A549 (cell line): ENCODE measurements at regions not wholly inside any gene's neighbourhood (a gene's known extent, or its start where the extent isn't known, plus 50 kb on each side); places are given as distances from the start of the nearest gene placed in this dataset.

Experiments used
- ATAC-seq, 2 experiments: fragments of 200-7000 bp in 1 of 2; fragments of >200 bp in 1 of 2; cut with Nextera tagmentation in 1 of 2; cut with Tn5 transposase in 1 of 2; 3 replicates each; pipeline versions ENCODE4 v1.8.0 to v1.9.1; 2018 to 2020; ENCODE audit warnings: mild to moderate bottlenecking in 1 of 2, moderate library complexity in 1 of 2
- CTCF ChIA-PET: fragments of 300-600 bp; sonication (Branson Sonifier 250); formaldehyde crosslinking; extraction: SDS; loops from one replicate; lab custom pipeline; 2021; ENCODE audit warnings: antibody characterized with exemption, inconsistent platforms; lab: Yijun Ruan, JAX
- POLR2A ChIA-PET: fragments of 350-600 bp; formaldehyde crosslinking; extraction: SDS; loops from one replicate; lab custom pipeline; 2021; ENCODE audit warnings: antibody characterized with exemption, inconsistent platforms; lab: Yijun Ruan, JAX
- DNase-seq, 2 experiments: peaks; one replicate each; pipeline versions ENCODE4 v3.0.0 to v3.0.0-alpha.2; 2011 to 2016; ENCODE audit warnings: low read depth in 1 of 2, low spot score in 1 of 2
- FAIRE-seq: peaks from 2 replicates; lab custom pipeline; 2011; peaks lifted over from hg19 to GRCh38; lab: Jason Lieb, UNC
- H3K27ac ChIP-seq, 2 experiments: fragments of >200 bp; sonication (Bioruptor Twin); formaldehyde crosslinking; 3 replicates each; pipeline ENCODE4 v1.5.1; 2016 to 2017
- H3K4me1 ChIP-seq: fragments of >200 bp; sonication (Bioruptor Twin); formaldehyde crosslinking; 3 replicates; pipeline ENCODE4 v1.6.1; 2016
- H3K4me2 ChIP-seq: fragments of >200 bp; sonication (Bioruptor Twin); formaldehyde crosslinking; 3 replicates; pipeline ENCODE4 v1.6.1; 2016
- H3K4me3 ChIP-seq: fragments of >200 bp; sonication (Bioruptor Twin); formaldehyde crosslinking; 3 replicates; pipeline ENCODE4 v1.5.1; 2016
- H3K9me3 ChIP-seq: fragments of >200 bp; sonication (Bioruptor Twin); formaldehyde crosslinking; 3 replicates; pipeline ENCODE4 v1.6.1; 2016
- CEBPB ChIP-seq, 2 experiments: fragments of >200 bp in 1 of 2; sonication (Bioruptor Twin) in 1 of 2; formaldehyde crosslinking in 1 of 2; IDR thresholded peaks; 2 replicates each; pipeline ENCODE4 v1.6.1; 2012 to 2016
- CTCF ChIP-seq: fragments of >200 bp; sonication (Bioruptor Twin); formaldehyde crosslinking; IDR thresholded peaks from 3 replicates; pipeline ENCODE4 v1.5.1; 2016
- E2F6 ChIP-seq: IDR thresholded peaks from 2 replicates; pipeline ENCODE4 v1.6.1; 2012; ENCODE audit warnings: low read depth, borderline replicate concordance
- HEYL ChIP-seq: fragments of 250-450 bp; sonication (Bioruptor Pico); IDR thresholded peaks from 2 replicates; pipeline ENCODE4 v1.8.0; 2021; ENCODE audit warnings: mild to moderate bottlenecking, moderate library complexity
- HMGXB4 ChIP-seq: fragments of 250-450 bp; sonication (Bioruptor Pico); IDR thresholded peaks from 2 replicates; pipeline ENCODE4 v1.5.0; 2021; ENCODE audit warnings: mild to moderate bottlenecking, moderate library complexity, borderline replicate concordance
- JUNB ChIP-seq: fragments of >200 bp; sonication (Bioruptor Twin); formaldehyde crosslinking; IDR thresholded peaks from 2 replicates; pipeline ENCODE4 v1.6.1; 2016
- NR3C1 ChIP-seq: fragments of >200 bp; sonication (Bioruptor Twin); formaldehyde crosslinking; IDR thresholded peaks from 3 replicates; pipeline ENCODE4 v1.6.1; 2017
- PHF8 ChIP-seq: fragments of 200-600 bp; sonication (generic); IDR thresholded peaks from 2 replicates; pipeline ENCODE4 v1.6.1; 2016; ENCODE audit warnings: low read depth, mild to moderate bottlenecking, antibody characterized with exemption, moderate library complexity, borderline replicate concordance
- POLR2A ChIP-seq: IDR thresholded peaks from 2 replicates; pipeline ENCODE4 v1.6.1; 2012; ENCODE audit warnings: mild to moderate bottlenecking, low read length
- RAD21 ChIP-seq, 2 experiments: fragments of >200 bp in 1 of 2; sonication (Bioruptor Twin) in 1 of 2; formaldehyde crosslinking in 1 of 2; IDR thresholded peaks in 1 of 2; conservative IDR thresholded peaks in 1 of 2; 2 replicates in 1 of 2; 3 replicates in 1 of 2; pipeline ENCODE4 v1.6.1; 2012 to 2018; ENCODE audit warnings: inconsistent platforms in 1 of 2
- REST ChIP-seq: fragments of 200-600 bp; sonication (generic); IDR thresholded peaks from 2 replicates; pipeline ENCODE4 v1.6.1; 2016; ENCODE audit warnings: antibody characterized with exemption, mild to moderate bottlenecking, moderate library complexity
- SREBF2 ChIP-seq: fragments of 450-650 bp; IDR thresholded peaks from 2 replicates; pipeline ENCODE4 v1.6.1; 2014; ENCODE audit warnings: mild to moderate bottlenecking, moderate library complexity
- TFCP2L1 ChIP-seq: fragments of 250-450 bp; sonication (Bioruptor Pico); IDR thresholded peaks from 2 replicates; pipeline ENCODE4 v1.5.0; 2021; ENCODE audit warnings: mild to moderate bottlenecking
- ZC3H11A ChIP-seq: fragments of 450-650 bp; IDR thresholded peaks from 2 replicates; pipeline ENCODE4 v1.6.1; 2014; ENCODE audit warnings: antibody characterized with exemption, mild to moderate bottlenecking
- ZNF302 ChIP-seq: fragments of 250-450 bp; sonication (Bioruptor Pico); IDR thresholded peaks from 2 replicates; pipeline ENCODE4 v1.9.0; 2021; ENCODE audit warnings: inconsistent platforms, mild to moderate bottlenecking, moderate library complexity
- WGBS: methylation state at CpG from one replicate; pipeline ENCODE4 v1.1.6; 2017; ENCODE audit errors: missing lambda C conversion rate; 5-methylcytosine and 5-hydroxymethylcytosine counted together
- TF ChIP-seq, protein P1 (sequence below): fragments of 250-450 bp; sonication (Bioruptor Pico); IDR thresholded peaks from 2 replicates; pipeline ENCODE4 v1.5.0; 2020; ENCODE audit warnings: low read depth, mild to moderate bottlenecking, moderate library complexity
- TF ChIP-seq, protein P2 (sequence below): IDR thresholded peaks from 2 replicates; pipeline ENCODE4 v1.6.1; 2012

- Histone ChIP-seq H3K4me1 (no peaks in the 10 kb centered on the region), H3K4me2 (no peak overlapping the region), H3K4me3 (no peak overlapping the region), H3K27ac (no peak overlapping the region), H3K9me3 (0 out of 3 replicates have a peak, but pooled peaks cover 3% of the 10 kb centered on the region)
- FAIRE-seq (no peak), DNase-seq (no peak), ATAC-seq (no peak)
- ChIA-PET POLR2A (no interaction called here), CTCF (no interaction called here)
- WGBS: 81% methylated on average over 13 of the region's 13 CpGs
- TF ChIP-seq CEBPB (IDR thresholded peaks at IDR 0.05): no peak
- TF ChIP-seq REST: no peak
- no peak for TF ChIP-seq TFCP2L1 (CRISPR knock-in tag)
- TF ChIP-seq, protein P1, sequence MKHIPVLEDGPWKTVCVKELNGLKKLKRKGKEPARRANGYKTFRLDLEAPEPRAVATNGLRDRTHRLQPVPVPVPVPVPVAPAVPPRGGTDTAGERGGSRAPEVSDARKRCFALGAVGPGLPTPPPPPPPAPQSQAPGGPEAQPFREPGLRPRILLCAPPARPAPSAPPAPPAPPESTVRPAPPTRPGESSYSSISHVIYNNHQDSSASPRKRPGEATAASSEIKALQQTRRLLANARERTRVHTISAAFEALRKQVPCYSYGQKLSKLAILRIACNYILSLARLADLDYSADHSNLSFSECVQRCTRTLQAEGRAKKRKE (CRISPR knock-in tag): no peak
- TF ChIP-seq, protein P2, sequence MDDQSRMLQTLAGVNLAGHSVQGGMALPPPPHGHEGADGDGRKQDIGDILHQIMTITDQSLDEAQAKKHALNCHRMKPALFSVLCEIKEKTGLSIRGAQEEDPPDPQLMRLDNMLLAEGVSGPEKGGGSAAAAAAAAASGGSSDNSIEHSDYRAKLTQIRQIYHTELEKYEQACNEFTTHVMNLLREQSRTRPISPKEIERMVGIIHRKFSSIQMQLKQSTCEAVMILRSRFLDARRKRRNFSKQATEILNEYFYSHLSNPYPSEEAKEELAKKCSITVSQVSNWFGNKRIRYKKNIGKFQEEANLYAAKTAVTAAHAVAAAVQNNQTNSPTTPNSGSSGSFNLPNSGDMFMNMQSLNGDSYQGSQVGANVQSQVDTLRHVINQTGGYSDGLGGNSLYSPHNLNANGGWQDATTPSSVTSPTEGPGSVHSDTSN: no peak
- TF ChIP-seq NR3C1: no peak
- no peak for TF ChIP-seq ZNF302 (CRISPR knock-in tag)
- TF ChIP-seq RAD21 (conservative IDR thresholded peaks at IDR 0.05 in 1 of 2, IDR thresholded peaks at IDR 0.05 in 1 of 2): no peak
- TF ChIP-seq HMGXB4 (CRISPR knock-in tag): no peak
- TF ChIP-seq POLR2A: no peak
- TF ChIP-seq CTCF: no peak
- no peak for TF ChIP-seq JUNB
- no peak for TF ChIP-seq PHF8
- TF ChIP-seq HEYL: no peak
- TF ChIP-seq SREBF2: no peak
- no peak for TF ChIP-seq ZC3H11A
- no peak for TF ChIP-seq E2F6
- TF ChIP-seq, all 56 proteins: peak for 0
These were observed 63.2 kb upstream of the FSTL4 start for GRCh38 chr5:133675376-133676154.
